Spleen (tissue), 11 donors: ENCODE measurements at regions not wholly inside any gene's neighbourhood (a gene's known extent, or its start where the extent isn't known, plus 50 kb on each side); places are given as distances from the start of the nearest gene placed in this dataset.

Experiments
- DNase-seq: peaks from one replicate; pipeline ENCODE4 v3.0.0-alpha.2; 2020
- H3K27ac ChIP-seq, 8 donors: fragments of 200-600 bp; sonication (generic) in 7 of 8; 1 replicate in 4 of 8; 2 replicates in 4 of 8; pipeline versions ENCODE4 v1.5.0 to v1.8.0; 2016 to 2021; ENCODE audit warnings: inconsistent platforms in 4 of 8, mild to moderate bottlenecking in 4 of 8, moderate library complexity in 1 of 8
- H3K27me3 ChIP-seq, 7 donors: fragments of 200-600 bp; sonication (generic) in 6 of 7; replicated peaks in 1 of 7; 1 replicate in 4 of 7; 2 replicates in 3 of 7; pipeline versions ENCODE4 v1.5.0 to v1.8.0; 2016 to 2021; ENCODE audit warnings: inconsistent platforms in 3 of 7, mild to moderate bottlenecking in 1 of 7
- H3K36me3 ChIP-seq, 6 donors: fragments of 200-600 bp; sonication (generic) in 5 of 6; 1 replicate in 4 of 6; 2 replicates in 2 of 6; pipeline versions ENCODE4 v1.5.0 to v1.8.0; 2016 to 2021; ENCODE audit warnings: inconsistent platforms in 2 of 6
- H3K4me1 ChIP-seq, 6 donors: fragments of 200-600 bp; sonication (generic) in 5 of 6; 1 replicate in 3 of 6; 2 replicates in 3 of 6; pipeline versions ENCODE4 v1.5.0 to v1.8.0; 2016 to 2021; ENCODE audit warnings: inconsistent platforms in 3 of 6
- H3K4me3 ChIP-seq, 8 donors: fragments of 200-600 bp; sonication (generic) in 7 of 8; 1 replicate in 4 of 8; 2 replicates in 4 of 8; pipeline versions ENCODE4 v1.5.0 to v1.8.0; 2016 to 2021; ENCODE audit warnings: inconsistent platforms in 4 of 8, mild to moderate bottlenecking in 4 of 8, moderate library complexity in 2 of 8
- H3K9me3 ChIP-seq, 8 donors: fragments of 200-600 bp; sonication (generic) in 7 of 8; 1 replicate in 4 of 8; 2 replicates in 4 of 8; pipeline versions ENCODE4 v1.5.0 to v1.8.0; 2016 to 2021; ENCODE audit warnings: inconsistent platforms in 4 of 8
- POLR2A ChIP-seq, 3 donors: fragments of 450-650 bp; IDR thresholded peaks; one replicate each; pipeline ENCODE4 v1.5.1; 2017; ENCODE audit warnings: antibody characterized with exemption in 3 of 3, mild to moderate bottlenecking in 1 of 3
- POLR2AphosphoS5 ChIP-seq, 3 donors: sonication (generic); formaldehyde crosslinking; IDR thresholded peaks; one replicate each; pipeline ENCODE4 v1.5.1; 2017; ENCODE audit warnings: antibody characterized with exemption in 3 of 3
- WGBS, 5 donors: extraction: QIAGEN DNeasy Blood & Tissue Kit in 3 of 5; methylation state at CpG; one replicate each; pipeline versions ENCODE4 v1.1.5 to v1.1.7; 2013 to 2018; 5-methylcytosine and 5-hydroxymethylcytosine counted together
- intact Hi-C: fragments of 100-400 bp; cut with DNase I; formaldehyde crosslinking; loops from one replicate; pipeline ENCODE4 v1.15.0; 2023; ENCODE audit warnings: low total_unique reads
- TF ChIP-seq, protein P1 (sequence below), 11 experiments: fragments of 200-600 bp in 7 of 11; fragments of 450-650 bp in 4 of 11; sonication (generic) in 4 of 11; IDR thresholded peaks in 8 of 11; conservative IDR thresholded peaks in 3 of 11; 1 replicate in 7 of 11; 2 replicates in 4 of 11; pipeline versions ENCODE4 v1.4.0 to v1.8.0; 2016 to 2021; ENCODE audit warnings: antibody characterized with exemption in 11 of 11, inconsistent platforms in 4 of 11, mild to moderate bottlenecking in 1 of 11
- donor health status: healthy with polysubstance abuse.
- donor health status: DM: no; HTN: no; CAD: no; lungs with moderate emphysema.
- donor health status: DM: no; HTN: no; CAD: no.
- donor health status: Bipolar disorder and iron deficiency.
- donor health status: healthy.
- donor health status: DM: no; HTN: no; CAD: no.
- donor health status: DM: yes; HTN: yes; CAD: no.

DNA sequence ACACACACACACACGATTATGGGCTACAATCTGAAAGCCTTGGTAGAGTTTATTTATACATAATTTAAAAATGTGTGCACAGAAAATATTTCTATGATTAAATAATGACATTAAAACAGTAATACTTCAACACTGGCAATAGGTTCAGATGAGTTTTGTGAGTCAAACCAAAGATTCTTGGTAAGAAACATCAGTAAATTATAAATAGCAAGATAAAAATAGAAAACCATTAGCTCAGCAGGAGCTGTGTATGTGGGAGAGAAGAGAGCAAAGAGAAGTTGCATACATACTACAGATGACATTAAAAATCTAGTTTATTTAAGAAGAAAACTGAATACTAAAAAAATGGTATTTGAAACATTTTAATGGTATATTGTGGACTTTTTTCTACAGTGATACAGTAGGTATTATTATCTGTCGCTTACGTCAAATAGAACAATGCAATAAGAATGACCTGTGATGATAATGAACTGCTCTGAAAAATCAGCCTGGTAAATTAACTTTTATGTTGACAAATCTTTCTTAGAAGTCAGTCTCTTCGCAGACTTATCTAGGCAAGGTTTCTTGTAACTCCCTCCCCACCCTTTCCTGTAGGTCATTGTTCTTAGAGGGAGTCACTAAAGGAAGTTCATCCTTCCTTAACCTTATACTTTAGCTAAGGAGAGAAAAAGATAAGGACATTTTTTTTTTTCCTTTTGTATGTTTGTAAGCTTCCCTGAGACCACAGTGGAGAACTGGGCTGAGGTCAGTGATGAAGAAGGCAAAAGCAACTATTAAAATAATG is 149.3 kb downstream of the GJA1 start:
- Histone ChIP-seq H3K4me3 (no peak overlapping the region), H3K4me1 (no peaks in the 10 kb centered on the region), H3K27me3 (no peaks in the 10 kb centered on the region), H3K36me3 (no peaks in the 10 kb centered on the region), H3K27ac (no peak overlapping the region), H3K9me3 (no peaks in the 10 kb centered on the region)
- no peak for DNase-seq
- intact Hi-C loops, result no loop called here
- WGBS, 5 donors, result 69 to 78% (median 76%) methylated on average over 4 of the region's 4 CpGs
- TF ChIP-seq POLR2A (IDR thresholded peaks at IDR 0.05), result no peak
- TF ChIP-seq, protein P1, sequence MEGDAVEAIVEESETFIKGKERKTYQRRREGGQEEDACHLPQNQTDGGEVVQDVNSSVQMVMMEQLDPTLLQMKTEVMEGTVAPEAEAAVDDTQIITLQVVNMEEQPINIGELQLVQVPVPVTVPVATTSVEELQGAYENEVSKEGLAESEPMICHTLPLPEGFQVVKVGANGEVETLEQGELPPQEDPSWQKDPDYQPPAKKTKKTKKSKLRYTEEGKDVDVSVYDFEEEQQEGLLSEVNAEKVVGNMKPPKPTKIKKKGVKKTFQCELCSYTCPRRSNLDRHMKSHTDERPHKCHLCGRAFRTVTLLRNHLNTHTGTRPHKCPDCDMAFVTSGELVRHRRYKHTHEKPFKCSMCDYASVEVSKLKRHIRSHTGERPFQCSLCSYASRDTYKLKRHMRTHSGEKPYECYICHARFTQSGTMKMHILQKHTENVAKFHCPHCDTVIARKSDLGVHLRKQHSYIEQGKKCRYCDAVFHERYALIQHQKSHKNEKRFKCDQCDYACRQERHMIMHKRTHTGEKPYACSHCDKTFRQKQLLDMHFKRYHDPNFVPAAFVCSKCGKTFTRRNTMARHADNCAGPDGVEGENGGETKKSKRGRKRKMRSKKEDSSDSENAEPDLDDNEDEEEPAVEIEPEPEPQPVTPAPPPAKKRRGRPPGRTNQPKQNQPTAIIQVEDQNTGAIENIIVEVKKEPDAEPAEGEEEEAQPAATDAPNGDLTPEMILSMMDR (IDR thresholded peaks at IDR 0.05 in 8 of 11, conservative IDR thresholded peaks at IDR 0.05 in 3 of 11), result no peak
- TF ChIP-seq POLR2AphosphoS5 (IDR thresholded peaks at IDR 0.05), result no peak

DNA sequence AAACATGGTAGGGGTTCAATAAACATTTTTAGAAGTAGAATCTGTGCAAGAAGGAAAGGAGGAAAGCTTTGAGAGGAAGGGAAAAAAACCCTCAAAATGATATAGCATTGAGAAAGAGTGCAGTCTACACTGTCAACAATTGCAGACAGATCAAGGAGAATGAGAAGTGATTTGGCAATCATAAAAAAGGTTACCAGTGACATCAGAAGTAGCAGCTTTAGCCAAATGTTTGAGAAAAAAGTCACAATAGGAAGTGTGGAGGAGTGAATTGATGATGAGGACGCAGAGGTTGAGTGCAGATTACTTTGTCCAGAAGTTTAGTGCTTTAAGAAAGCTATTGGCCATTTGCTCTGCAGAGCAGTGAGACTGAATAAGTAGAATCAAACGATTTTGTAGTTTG is 155.0 kb downstream of the GJA1 start:
- H3K4me3 ChIP-seq, result no peak overlapping the region
- H3K27ac ChIP-seq, result no peak overlapping the region
- H3K36me3 ChIP-seq, result no peaks in the 10 kb centered on the region
- intact Hi-C loops, result no loop called here
- DNase-seq, result no peak
- no peaks in the 10 kb centered on the region for H3K9me3 ChIP-seq
- TF ChIP-seq POLR2AphosphoS5 (IDR thresholded peaks at IDR 0.05) (no peak), POLR2A (IDR thresholded peaks at IDR 0.05) (no peak)
- TF ChIP-seq, protein P1 (IDR thresholded peaks at IDR 0.05 in 8 of 11, conservative IDR thresholded peaks at IDR 0.05 in 3 of 11), result no peak
- 34 to 49% (median 42%) methylated on average over 2 of the region's 2 CpGs for whole genome bisulfite sequencing, 5 donors
- H3K4me1 ChIP-seq, result no peaks in the 10 kb centered on the region
- H3K27me3 ChIP-seq, result no peaks in the 10 kb centered on the region

DNA sequence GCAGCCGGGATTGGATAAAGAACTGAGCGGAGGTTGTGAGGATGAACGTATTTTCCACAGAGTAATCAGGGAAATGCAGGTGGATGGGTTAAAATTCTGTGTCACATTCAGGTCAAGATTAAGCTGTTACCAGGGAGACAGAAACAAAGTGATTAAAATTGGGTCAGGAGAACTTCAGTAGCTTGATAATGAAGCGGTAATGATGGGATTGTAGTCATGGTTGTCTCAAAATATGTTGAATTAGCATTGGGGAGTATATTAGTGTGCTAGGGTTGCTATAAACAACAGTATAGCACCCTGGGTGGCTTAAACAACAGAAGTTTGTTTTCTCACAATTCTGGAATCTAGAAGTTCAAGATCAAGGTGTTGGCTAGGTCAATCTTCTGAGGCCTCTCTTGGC is 155.5 kb downstream of the GJA1 start:
- intact Hi-C loops, result no loop called here

DNA sequence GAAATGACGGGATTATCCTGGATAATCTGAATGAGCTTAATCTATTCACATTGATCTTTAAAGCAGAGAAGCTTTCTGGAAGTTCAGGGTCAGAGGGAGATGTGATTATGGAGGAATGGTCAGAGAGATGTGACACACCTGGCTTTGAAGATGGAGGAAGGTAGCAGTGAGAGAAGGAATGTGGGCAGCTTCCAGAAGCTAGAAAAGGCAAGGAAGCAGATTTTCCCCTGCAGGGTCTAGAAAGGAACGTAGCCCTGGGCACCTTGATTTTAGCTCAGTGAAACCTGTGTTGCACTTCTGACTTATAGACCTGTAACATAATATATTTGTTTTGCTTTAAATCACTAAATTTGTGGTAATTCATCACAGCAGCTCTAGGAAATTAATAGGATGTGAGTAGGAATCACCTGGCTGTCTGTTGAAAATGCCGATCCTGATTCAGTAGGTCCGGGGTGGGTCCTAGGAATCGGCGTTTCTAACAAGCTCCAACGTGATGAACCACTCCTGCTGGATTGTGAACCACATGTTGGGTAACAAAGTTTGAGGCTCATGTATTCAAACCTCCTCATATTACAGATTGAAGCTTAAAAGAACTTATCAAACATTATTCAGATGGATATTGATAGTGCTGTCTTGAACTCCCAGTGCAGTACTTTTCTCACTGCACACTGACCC is 157.0 kb downstream of the GJA1 start:
- TF ChIP-seq, protein P1 (IDR thresholded peaks at IDR 0.05 in 8 of 11, conservative IDR thresholded peaks at IDR 0.05 in 3 of 11), result no peak
- TF ChIP-seq POLR2AphosphoS5 (IDR thresholded peaks at IDR 0.05), result no peak
- no peak for TF ChIP-seq POLR2A (IDR thresholded peaks at IDR 0.05)
- H3K4me1 ChIP-seq, result no peaks in the 10 kb centered on the region
- intact Hi-C loops, result no loop called here
- H3K9me3 ChIP-seq, result no peaks in the 10 kb centered on the region
- no peaks in the 10 kb centered on the region for H3K27me3 ChIP-seq
- no peak overlapping the region for H3K4me3 ChIP-seq
- no peaks in the 10 kb centered on the region for H3K36me3 ChIP-seq
- WGBS, 5 donors, result 82 to 92% (median 86%) methylated on average over 7 of the region's 7 CpGs
- no peak for DNase-seq
- H3K27ac ChIP-seq, result no peak overlapping the region

More for the DNA sequence above, 155.5 kb downstream of the GJA1 start:
- no peak overlapping the region for H3K4me3 ChIP-seq
- no peaks in the 10 kb centered on the region for H3K36me3 ChIP-seq
- WGBS, 5 donors, result 86 to 91% (median 88%) methylated on average over 4 of the region's 4 CpGs
- H3K27me3 ChIP-seq, result no peaks in the 10 kb centered on the region
- no peaks in the 10 kb centered on the region for H3K9me3 ChIP-seq
- no peak overlapping the region for H3K27ac ChIP-seq
- no peaks in the 10 kb centered on the region for H3K4me1 ChIP-seq
- no peak for DNase-seq
- TF ChIP-seq, protein P1 (IDR thresholded peaks at IDR 0.05 in 8 of 11, conservative IDR thresholded peaks at IDR 0.05 in 3 of 11), result no peak
- TF ChIP-seq POLR2A (IDR thresholded peaks at IDR 0.05) (no peak), POLR2AphosphoS5 (IDR thresholded peaks at IDR 0.05) (no peak)
